GM19395 (cell line): ENCODE measurements at regions not wholly inside any gene's neighbourhood (a gene's known extent, or its start where the extent isn't known, plus 50 kb on each side); places are given as distances from the start of the nearest gene placed in this dataset.
"Not testable (repeated sequence)": the region's sequence is repeated elsewhere in the genome, so short reads cannot be mapped to it uniquely, and the experiment has no call there.

ENCODE experiments used
- ATAC-seq: cut with Tn5 transposase; IDR thresholded peaks from one replicate; pipeline ENCODE4 v1.9.1; 2021; ENCODE audit warnings: mild to moderate bottlenecking, moderate library complexity; ENCODE audit not compliant: unreplicated experiment

DNA sequence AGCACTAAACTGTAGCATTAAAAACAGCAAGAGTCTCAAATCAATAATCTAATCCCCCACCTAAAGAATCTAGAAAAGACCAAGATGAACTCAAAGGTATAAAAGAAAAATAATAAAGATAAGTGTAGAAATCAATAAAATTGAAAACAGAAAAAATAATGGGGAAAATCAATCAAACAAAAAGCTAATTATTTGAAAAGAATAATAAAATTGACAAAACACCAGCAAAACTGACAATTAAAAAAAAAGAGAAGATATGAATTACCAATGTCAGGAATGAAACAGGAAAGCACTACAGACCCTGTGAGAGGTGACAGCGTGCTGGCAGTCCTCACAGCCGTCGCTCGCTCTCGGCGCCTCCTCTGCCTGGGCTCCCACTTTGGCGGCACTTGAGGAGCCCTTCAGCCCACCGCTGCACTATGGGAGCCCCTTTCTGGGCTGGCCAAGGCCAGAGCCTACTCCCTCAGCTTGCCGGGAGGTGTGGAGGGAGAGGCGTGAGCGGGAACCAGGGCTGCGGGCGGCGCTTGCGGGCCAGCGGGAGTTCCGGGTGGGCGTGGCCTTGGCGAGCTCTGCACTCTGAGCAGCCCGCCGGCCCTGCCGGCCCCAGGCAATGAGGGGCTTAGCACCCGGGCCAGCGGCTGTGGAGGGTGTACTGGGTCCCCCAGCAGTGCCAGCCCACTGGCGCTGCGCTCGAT, 105.3 kb upstream of the HEY2 start:
- not testable (repeated sequence) for ATAC-seq

GRCh38 chr6:125647391-125647790, 102.0 kb upstream of the HEY2 start:
- ATAC-seq: no peak

GRCh38 chr6:125653752-125654151, 95.7 kb upstream of the HEY2 start:
- not testable (repeated sequence) for ATAC-seq

- ATAC-seq: no peak
These were observed 93.9 kb upstream of the HEY2 start for GRCh38 chr6:125655511-125655910.

DNA sequence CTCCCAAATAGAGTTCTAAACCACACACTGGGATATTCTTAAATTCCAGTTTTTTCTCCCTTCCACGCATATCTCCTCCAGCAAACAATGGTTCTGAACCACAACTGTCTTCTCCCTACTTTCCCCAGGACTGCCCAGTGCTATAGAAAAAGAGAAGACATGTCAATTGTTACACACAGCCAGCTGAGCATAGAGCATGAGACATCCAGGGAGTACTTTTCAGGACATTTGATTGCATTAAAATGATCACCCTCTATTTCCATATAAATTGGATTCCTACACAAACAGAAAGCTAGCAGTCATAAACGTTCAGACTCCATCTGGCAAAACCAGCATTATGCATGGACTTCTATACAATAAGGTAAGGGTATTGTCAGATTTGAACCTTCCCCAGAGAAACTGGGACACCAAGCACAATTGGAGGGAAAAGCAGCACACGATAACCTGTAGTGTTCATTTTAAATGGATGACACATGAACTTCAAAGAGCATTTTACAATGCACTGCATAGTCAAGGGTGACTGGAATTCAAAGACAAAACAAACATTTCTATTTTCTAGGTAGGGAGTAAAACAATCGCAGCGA, 93.1 kb upstream of the HEY2 start:
- no peak for ATAC-seq

DNA sequence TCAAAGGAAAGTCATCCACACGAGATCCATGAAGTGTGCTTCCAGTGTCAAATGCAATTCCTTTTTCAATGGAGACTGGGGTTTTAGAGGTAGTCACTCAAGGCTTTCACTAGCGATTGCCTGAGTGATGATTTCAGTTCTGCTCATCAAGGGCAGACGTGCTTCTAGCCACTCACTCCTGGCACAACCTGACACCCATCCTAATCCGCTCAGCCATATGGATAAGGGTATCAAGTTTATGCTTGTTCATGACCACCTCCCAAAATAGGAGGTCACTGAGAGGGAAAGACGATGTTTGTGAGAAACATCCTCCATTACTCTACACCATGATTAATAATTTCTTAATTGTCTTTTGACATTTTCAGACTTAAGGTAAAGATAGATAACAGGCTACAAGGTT, 91.3 kb upstream of the HEY2 start:
- no peak for ATAC-seq

GRCh38 chr6:125658759-125659431, 90.5 kb upstream of the HEY2 start:
- ATAC-seq: no peak

DNA sequence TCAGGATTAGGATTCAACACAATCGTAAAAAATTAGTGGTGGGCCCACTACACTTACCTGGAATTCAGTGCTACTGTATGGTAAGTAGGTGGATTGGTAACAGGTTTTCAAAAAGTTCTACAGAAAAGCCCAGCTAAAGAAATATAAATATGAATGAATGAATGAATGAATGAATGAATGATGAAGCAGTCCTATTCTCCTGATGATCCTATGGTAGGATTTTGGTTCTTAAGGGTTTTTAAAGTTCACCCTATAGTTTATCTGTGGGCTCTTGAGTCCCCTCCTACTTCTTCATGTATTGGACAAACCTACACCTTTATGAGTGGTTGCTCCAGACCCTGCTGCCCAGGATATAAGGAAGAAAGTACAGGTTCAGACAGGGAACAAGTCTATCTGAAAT, 89.5 kb upstream of the HEY2 start:
- no peak for ATAC-seq

GRCh38 chr6:125662296-125662695, 87.1 kb upstream of the HEY2 start:
- no peak for ATAC-seq

- no peak for ATAC-seq
These were observed 84.1 kb upstream of the HEY2 start for GRCh38 chr6:125665295-125665814.

DNA sequence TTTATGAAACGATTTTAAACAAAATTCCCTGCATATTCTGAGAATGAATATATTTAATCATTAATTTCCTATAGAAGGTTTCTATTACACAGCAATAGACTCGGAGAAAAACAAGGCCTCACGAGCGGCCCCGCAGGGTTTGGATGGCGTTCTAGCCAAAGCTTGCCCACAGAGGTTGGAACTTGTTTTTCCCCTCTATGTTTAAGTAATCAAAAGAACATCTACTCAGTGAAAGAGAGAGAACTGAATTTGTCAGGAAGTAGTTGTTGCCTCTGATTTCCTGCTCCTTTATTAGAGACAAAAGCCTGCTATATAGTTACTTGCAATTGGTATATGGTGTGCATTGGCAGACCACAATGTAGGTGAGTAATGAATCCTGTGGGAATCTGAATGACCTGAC, 82.1 kb upstream of the HEY2 start:
- no peak for ATAC-seq

DNA sequence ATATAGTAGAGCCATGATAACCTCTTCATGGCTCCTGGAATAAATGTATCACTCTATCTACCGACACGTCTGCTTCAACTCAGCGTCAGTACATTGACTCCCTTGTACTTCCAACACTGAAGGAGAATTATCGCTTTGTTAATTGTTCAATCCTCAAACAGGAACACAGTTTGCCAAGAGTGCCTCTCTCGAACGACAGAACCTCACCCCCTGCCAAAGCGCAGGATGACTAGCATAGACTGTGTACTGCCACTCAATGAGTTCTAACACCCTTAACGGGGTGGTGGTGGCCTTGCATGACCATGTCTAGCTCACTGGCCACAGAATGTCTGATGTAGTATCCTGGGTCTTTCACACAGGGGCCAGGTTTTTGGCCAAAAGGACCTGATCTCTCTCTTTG, 81.4 kb upstream of the HEY2 start:
- no peak for ATAC-seq

DNA sequence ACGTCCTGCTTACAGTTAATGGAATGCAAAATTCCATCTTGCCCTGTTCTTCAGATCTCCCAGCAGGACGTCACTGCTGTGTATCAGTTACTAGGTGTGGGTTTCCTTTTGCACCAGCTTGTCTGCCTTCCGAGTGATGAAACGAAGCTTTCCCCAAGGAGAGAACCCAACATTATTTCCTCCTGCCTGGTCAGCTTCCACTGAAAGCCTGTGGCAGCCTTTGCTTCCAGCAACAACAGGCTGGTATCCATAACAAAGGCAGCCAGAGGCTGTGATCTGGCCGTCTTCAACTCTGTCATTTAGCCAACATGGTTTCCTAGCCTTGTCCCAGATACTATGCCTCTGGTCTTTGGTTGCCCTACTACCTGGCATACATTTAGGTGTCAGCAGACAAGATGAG, 78.9 kb upstream of the HEY2 start:
- ATAC-seq: no peak

GRCh38 chr6:125671323-125671722, 78.1 kb upstream of the HEY2 start:
- ATAC-seq: no peak

DNA sequence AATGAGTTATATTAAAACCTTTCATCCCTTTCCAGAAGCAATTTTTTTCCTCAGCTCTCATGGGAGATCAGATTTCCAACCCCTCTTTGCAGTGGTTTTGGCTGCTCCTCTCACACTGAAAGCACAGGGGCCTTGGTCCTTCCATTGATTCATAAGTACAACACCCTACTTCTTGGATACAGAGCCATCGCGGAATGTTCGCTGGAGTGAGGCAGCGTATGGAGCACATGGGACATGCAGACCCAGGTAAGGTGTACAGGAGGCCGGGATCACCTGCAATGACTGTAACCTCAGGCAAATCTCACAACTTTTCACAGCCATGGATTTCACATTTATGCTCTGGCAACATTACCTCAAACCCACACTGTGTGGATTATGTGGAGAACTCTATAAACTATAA, 75.2 kb upstream of the HEY2 start:
- no peak for ATAC-seq

- no peak for ATAC-seq
These were observed 70.8 kb upstream of the HEY2 start for GRCh38 chr6:125678601-125679000.

DNA sequence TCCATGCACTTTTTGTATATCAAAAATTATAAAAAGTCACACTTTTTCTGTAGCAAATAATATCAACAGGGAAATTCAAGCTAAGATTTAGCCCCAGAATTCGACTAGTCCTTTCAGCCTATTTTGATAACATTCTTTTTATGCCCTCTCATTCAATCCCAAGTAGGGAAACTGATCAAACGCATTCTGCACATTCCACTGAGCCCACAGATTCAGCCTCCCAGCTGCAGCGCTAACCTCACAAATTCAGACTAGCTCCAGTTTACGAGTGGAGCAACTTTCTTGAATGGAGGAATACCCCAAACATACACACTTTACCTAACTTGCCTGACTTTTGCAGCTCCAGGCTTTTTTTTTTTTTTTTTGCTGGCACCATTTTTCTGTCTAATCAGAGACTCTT, 70.3 kb upstream of the HEY2 start:
- ATAC-seq: no peak

DNA sequence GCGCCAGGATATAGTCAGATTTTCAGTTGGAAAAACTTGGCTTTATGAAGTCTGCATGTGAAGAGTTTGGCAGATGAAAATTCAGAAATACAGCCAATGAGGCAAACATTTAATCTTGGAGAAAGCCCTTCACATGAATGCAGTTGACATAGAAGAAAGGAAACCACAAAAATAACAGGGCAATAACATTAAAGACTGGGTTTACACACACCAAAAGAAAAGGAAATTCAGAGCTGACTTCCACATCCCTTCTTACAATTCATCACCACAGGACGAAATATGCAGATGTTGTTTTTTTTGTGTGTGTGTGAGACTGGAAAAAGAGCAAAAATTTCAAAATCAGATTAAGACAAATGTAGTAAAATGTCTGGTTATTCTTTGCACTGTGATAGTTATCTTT, 69.8 kb upstream of the HEY2 start:
- ATAC-seq: no peak

- ATAC-seq: no peak
These were observed 66.5 kb upstream of the HEY2 start for GRCh38 chr6:125682939-125683338.

DNA sequence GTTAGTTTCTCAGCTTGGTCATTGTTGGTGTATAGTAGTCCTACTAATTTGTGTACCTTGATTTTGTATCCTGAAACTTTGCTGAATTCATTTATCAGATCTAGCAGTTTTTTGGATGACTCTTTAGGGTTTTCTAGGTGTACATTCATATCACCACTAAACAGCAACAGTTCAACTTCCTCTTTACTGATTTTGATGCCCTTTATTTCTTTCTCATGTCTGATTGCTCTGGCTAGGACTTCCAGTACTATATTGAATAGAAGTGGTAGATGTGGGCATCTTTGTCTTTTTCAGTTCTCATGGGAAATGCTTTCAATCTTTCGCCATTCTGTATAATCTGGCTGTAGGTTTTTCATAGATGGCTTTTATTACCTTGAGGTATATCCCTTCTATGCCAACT, 61.3 kb upstream of the HEY2 start:
- ATAC-seq: no peak

- no peak for ATAC-seq
These were observed 56.0 kb upstream of the HEY2 start for GRCh38 chr6:125693480-125693879.

- no peak for ATAC-seq
These were observed 49.8 kb upstream of the HEY2 start for GRCh38 chr6:125699591-125699990.
